H1 (cell line): ENCODE measurements at regions not wholly inside any gene's neighbourhood (a gene's known extent, or its start where the extent isn't known, plus 50 kb on each side); places are given as distances from the start of the nearest gene placed in this dataset.

ENCODE experiments used
- POU5F1 ChIP-seq: IDR thresholded peaks from 2 replicates; pipeline ENCODE4 v1.6.1; 2011; ENCODE audit warnings: low read depth, mild to moderate bottlenecking, low read length, moderate library complexity
- TF ChIP-seq, protein P1 (sequence below): fragments of 300-600 bp; sonication (generic); IDR thresholded peaks from 2 replicates; pipeline ENCODE4 v1.7.1; 2012; ENCODE audit warnings: low read length, moderate library complexity, mild to moderate bottlenecking, inconsistent platforms; ENCODE audit not compliant: insufficient replicate concordance

DNA sequence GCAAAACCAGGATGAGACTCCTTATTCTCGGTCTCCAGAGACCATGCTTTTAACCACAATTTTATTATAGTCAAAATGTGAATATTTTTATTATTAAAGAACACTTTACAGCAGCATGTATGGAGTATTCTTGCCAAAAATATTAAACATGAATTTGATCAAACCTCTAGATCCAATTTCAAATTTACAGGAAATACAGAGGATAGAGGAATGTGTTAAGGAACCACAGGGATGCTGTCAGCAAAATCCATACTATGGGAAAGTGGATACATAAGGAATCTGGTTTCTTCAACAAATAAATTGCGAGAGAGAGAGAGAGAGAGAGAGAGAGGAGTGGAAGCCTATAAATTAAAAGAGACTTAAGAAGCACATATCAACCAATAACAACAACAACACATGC lies 348.2 kb upstream of the NUDT12 start (continued):
- TF ChIP-seq, protein P1, sequence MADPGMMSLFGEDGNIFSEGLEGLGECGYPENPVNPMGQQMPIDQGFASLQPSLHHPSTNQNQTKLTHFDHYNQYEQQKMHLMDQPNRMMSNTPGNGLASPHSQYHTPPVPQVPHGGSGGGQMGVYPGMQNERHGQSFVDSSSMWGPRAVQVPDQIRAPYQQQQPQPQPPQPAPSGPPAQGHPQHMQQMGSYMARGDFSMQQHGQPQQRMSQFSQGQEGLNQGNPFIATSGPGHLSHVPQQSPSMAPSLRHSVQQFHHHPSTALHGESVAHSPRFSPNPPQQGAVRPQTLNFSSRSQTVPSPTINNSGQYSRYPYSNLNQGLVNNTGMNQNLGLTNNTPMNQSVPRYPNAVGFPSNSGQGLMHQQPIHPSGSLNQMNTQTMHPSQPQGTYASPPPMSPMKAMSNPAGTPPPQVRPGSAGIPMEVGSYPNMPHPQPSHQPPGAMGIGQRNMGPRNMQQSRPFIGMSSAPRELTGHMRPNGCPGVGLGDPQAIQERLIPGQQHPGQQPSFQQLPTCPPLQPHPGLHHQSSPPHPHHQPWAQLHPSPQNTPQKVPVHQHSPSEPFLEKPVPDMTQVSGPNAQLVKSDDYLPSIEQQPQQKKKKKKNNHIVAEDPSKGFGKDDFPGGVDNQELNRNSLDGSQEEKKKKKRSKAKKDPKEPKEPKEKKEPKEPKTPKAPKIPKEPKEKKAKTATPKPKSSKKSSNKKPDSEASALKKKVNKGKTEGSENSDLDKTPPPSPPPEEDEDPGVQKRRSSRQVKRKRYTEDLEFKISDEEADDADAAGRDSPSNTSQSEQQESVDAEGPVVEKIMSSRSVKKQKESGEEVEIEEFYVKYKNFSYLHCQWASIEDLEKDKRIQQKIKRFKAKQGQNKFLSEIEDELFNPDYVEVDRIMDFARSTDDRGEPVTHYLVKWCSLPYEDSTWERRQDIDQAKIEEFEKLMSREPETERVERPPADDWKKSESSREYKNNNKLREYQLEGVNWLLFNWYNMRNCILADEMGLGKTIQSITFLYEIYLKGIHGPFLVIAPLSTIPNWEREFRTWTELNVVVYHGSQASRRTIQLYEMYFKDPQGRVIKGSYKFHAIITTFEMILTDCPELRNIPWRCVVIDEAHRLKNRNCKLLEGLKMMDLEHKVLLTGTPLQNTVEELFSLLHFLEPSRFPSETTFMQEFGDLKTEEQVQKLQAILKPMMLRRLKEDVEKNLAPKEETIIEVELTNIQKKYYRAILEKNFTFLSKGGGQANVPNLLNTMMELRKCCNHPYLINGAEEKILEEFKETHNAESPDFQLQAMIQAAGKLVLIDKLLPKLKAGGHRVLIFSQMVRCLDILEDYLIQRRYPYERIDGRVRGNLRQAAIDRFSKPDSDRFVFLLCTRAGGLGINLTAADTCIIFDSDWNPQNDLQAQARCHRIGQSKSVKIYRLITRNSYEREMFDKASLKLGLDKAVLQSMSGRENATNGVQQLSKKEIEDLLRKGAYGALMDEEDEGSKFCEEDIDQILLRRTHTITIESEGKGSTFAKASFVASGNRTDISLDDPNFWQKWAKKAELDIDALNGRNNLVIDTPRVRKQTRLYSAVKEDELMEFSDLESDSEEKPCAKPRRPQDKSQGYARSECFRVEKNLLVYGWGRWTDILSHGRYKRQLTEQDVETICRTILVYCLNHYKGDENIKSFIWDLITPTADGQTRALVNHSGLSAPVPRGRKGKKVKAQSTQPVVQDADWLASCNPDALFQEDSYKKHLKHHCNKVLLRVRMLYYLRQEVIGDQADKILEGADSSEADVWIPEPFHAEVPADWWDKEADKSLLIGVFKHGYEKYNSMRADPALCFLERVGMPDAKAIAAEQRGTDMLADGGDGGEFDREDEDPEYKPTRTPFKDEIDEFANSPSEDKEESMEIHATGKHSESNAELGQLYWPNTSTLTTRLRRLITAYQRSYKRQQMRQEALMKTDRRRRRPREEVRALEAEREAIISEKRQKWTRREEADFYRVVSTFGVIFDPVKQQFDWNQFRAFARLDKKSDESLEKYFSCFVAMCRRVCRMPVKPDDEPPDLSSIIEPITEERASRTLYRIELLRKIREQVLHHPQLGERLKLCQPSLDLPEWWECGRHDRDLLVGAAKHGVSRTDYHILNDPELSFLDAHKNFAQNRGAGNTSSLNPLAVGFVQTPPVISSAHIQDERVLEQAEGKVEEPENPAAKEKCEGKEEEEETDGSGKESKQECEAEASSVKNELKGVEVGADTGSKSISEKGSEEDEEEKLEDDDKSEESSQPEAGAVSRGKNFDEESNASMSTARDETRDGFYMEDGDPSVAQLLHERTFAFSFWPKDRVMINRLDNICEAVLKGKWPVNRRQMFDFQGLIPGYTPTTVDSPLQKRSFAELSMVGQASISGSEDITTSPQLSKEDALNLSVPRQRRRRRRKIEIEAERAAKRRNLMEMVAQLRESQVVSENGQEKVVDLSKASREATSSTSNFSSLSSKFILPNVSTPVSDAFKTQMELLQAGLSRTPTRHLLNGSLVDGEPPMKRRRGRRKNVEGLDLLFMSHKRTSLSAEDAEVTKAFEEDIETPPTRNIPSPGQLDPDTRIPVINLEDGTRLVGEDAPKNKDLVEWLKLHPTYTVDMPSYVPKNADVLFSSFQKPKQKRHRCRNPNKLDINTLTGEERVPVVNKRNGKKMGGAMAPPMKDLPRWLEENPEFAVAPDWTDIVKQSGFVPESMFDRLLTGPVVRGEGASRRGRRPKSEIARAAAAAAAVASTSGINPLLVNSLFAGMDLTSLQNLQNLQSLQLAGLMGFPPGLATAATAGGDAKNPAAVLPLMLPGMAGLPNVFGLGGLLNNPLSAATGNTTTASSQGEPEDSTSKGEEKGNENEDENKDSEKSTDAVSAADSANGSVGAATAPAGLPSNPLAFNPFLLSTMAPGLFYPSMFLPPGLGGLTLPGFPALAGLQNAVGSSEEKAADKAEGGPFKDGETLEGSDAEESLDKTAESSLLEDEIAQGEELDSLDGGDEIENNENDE: no peak
- TF ChIP-seq POU5F1: no peak
